OCI-LY7 (cell line): ENCODE measurements at regions not wholly inside any gene's neighbourhood (a gene's known extent, or its start where the extent isn't known, plus 50 kb on each side); places are given as distances from the start of the nearest gene placed in this dataset.

Source experiments
- BruUV-seq: library from RNA; stranded (reverse); fragments of 400-500 nt; replicated peaks from 2 replicates; lab custom pipeline; 2021; lab: Mats Ljungman, UMichigan
- CTCF ChIA-PET: fragments of 300-600 bp; sonication (Branson Sonifier 250); formaldehyde crosslinking; loops from one replicate; lab custom pipeline; 2022; ENCODE audit warnings: antibody characterized with exemption; ENCODE audit not compliant: unreplicated experiment; lab: Charles Lee
- POLR2A ChIA-PET: fragments of 300-600 bp; sonication (Branson Sonifier 250); formaldehyde crosslinking; loops from one replicate; lab custom pipeline; 2022; ENCODE audit warnings: antibody characterized with exemption; lab: Charles Lee
- DNase-seq: peaks from one replicate; pipeline ENCODE4 v3.0.0-alpha.2; 2015; ENCODE audit warnings: low spot score
- H2AFZ ChIP-seq: fragments of 200-600 bp; sonication (generic), shearing (Covaris generic); 2 replicates; pipeline ENCODE4 v1.6.1; 2014; ENCODE audit warnings: mild to moderate bottlenecking, antibody characterized with exemption, low read length, moderate library complexity
- H3K27ac ChIP-seq: fragments of 200-600 bp; sonication (generic); 2 replicates; pipeline ENCODE4 v1.5.1; 2014; ENCODE audit warnings: mixed run types, low read depth, mild to moderate bottlenecking, moderate library complexity, low read length, inconsistent platforms; ENCODE audit not compliant: poor library complexity, severe bottlenecking
- H3K36me3 ChIP-seq: fragments of 200-600 bp; sonication (generic); 2 replicates; pipeline ENCODE4 v1.6.1; 2014; ENCODE audit warnings: mild to moderate bottlenecking, antibody characterized with exemption, low read length, moderate library complexity, mixed read lengths; ENCODE audit not compliant: insufficient read depth
- H3K4me1 ChIP-seq: fragments of 200-600 bp; sonication (generic); 2 replicates; pipeline ENCODE4 v1.5.1; 2014; ENCODE audit warnings: mild to moderate bottlenecking, low read length; ENCODE audit not compliant: insufficient read depth, poor library complexity, severe bottlenecking
- H3K4me2 ChIP-seq: fragments of 200-600 bp; sonication (generic); 2 replicates; pipeline ENCODE4 v1.6.1; 2014; ENCODE audit warnings: mild to moderate bottlenecking, low read length
- H3K4me3 ChIP-seq: fragments of 200-600 bp; sonication (generic); 2 replicates; pipeline ENCODE4 v1.5.1; 2014; ENCODE audit warnings: mild to moderate bottlenecking, low read depth, low read length; ENCODE audit not compliant: poor library complexity, severe bottlenecking
- H3K79me2 ChIP-seq: fragments of 200-600 bp; sonication (generic); 2 replicates; pipeline ENCODE4 v1.6.1; 2016; ENCODE audit warnings: low read depth, mild to moderate bottlenecking, low read length, moderate library complexity, mixed read lengths; ENCODE audit not compliant: insufficient read depth
- H3K9me2 ChIP-seq: fragments of 200-600 bp; sonication (generic); 2 replicates; pipeline ENCODE4 v1.6.1; 2016; ENCODE audit warnings: mild to moderate bottlenecking, low read length, mixed read lengths; ENCODE audit not compliant: insufficient read depth
- H3K9me3 ChIP-seq: fragments of 200-600 bp; sonication (generic); 2 replicates; pipeline ENCODE4 v1.6.1; 2014; ENCODE audit warnings: mild to moderate bottlenecking, mixed run types, low read length, mixed read lengths
- H4K20me1 ChIP-seq: fragments of 200-600 bp; sonication (generic); 2 replicates; pipeline ENCODE4 v1.6.1; 2014; ENCODE audit warnings: mild to moderate bottlenecking, antibody characterized with exemption, low read length, moderate library complexity, mixed read lengths; ENCODE audit not compliant: insufficient read depth
- EZH2phosphoT487 ChIP-seq: fragments of 200-600 bp; sonication (generic); IDR thresholded peaks from 2 replicates; pipeline ENCODE4 v1.6.1; 2018; ENCODE audit warnings: low read depth, borderline replicate concordance, mild to moderate bottlenecking, mixed run types, antibody characterized with exemption, low read length, moderate library complexity, mixed read lengths
- intact Hi-C: fragments of 100-400 bp; cut with micrococcal nuclease; formaldehyde crosslinking; loops from one replicate; pipeline ENCODE4 v1.10.0; 2022; ENCODE audit not compliant: unreplicated experiment
- TF ChIP-seq, protein P1 (sequence below): fragments of 200-600 bp; sonication (generic); conservative IDR thresholded peaks from 2 replicates; pipeline ENCODE4 v1.5.1; 2014; ENCODE audit warnings: mild to moderate bottlenecking, antibody characterized with exemption, low read length, moderate library complexity, mixed read lengths

DNA sequence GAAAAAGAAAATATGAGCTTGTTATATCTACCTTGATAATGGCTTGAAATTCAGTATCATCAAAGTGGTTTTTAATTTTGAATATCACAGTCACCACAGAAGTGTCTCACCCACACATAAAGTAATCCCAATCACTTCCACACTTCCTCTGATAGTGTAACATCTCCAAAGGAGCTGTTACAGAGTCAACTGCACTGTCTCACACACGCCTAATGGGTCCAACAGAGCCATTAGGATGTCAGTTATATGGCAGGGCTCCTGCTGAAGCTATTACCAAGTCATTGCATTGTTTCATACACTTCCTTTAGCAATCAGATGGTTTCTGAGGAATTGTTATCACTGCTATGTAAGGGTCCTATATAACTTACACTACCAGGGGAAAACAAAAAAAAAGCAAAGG, 432.1 kb upstream of the TEX13C start:
- no peaks in the 10 kb centered on the region for H3K9me2 ChIP-seq
- no peaks in the 10 kb centered on the region for H3K79me2 ChIP-seq
- no peaks in the 10 kb centered on the region for H3K9me3 ChIP-seq
- TF ChIP-seq, protein P1, sequence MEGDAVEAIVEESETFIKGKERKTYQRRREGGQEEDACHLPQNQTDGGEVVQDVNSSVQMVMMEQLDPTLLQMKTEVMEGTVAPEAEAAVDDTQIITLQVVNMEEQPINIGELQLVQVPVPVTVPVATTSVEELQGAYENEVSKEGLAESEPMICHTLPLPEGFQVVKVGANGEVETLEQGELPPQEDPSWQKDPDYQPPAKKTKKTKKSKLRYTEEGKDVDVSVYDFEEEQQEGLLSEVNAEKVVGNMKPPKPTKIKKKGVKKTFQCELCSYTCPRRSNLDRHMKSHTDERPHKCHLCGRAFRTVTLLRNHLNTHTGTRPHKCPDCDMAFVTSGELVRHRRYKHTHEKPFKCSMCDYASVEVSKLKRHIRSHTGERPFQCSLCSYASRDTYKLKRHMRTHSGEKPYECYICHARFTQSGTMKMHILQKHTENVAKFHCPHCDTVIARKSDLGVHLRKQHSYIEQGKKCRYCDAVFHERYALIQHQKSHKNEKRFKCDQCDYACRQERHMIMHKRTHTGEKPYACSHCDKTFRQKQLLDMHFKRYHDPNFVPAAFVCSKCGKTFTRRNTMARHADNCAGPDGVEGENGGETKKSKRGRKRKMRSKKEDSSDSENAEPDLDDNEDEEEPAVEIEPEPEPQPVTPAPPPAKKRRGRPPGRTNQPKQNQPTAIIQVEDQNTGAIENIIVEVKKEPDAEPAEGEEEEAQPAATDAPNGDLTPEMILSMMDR = no peak
- TF ChIP-seq EZH2phosphoT487 = no peak
- CTCF ChIA-PET = no interaction called here
- BruUV-seq = no TSS peak
- H3K36me3 ChIP-seq = no peaks in the 10 kb centered on the region
- no peaks in the 10 kb centered on the region for H3K4me1 ChIP-seq
- H4K20me1 ChIP-seq = no peaks in the 10 kb centered on the region
- POLR2A ChIA-PET = no interaction called here
- H3K4me2 ChIP-seq = no peak overlapping the region
- no peak for DNase-seq
- intact Hi-C loops = no loop called here
- no peak overlapping the region for H2AFZ ChIP-seq
- H3K27ac ChIP-seq = no peak overlapping the region
- H3K4me3 ChIP-seq = no peak overlapping the region

DNA sequence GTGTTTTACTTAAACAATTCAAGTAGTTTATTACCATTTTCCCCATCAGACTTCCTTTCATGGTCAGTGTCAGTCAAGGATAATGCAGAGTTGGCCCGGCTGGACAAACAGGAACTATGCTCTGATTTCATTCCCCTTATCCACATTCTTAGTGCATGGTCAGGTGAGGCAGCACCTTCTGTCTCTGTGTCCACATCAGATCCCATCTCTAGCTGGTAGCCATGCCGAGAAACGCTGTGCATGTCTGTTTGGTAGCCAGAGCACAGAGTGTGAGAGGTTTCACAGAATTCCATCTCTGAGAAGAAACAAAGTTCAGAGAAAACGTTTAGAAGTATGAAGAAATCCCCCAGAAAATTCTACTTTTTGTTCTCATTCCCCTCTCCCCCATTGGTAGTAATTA, 423.7 kb upstream of the TEX13C start:
- no peak for DNase-seq
- Histone ChIP-seq H3K27ac (no peak overlapping the region), H3K9me3 (no peaks in the 10 kb centered on the region), H2AFZ (no peak overlapping the region), H3K4me1 (no peaks in the 10 kb centered on the region), H3K4me2 (no peak overlapping the region), H3K79me2 (no peaks in the 10 kb centered on the region), H3K9me2 (no peaks in the 10 kb centered on the region), H3K4me3 (no peak overlapping the region), H3K36me3 (no peaks in the 10 kb centered on the region), H4K20me1 (no peaks in the 10 kb centered on the region)
- TF ChIP-seq, protein P1 = no peak
- TF ChIP-seq EZH2phosphoT487 = no peak
- ChIA-PET CTCF (no interaction called here), POLR2A (no interaction called here)
- BruUV-seq = no TSS peak
- intact Hi-C loops = no loop called here

DNA sequence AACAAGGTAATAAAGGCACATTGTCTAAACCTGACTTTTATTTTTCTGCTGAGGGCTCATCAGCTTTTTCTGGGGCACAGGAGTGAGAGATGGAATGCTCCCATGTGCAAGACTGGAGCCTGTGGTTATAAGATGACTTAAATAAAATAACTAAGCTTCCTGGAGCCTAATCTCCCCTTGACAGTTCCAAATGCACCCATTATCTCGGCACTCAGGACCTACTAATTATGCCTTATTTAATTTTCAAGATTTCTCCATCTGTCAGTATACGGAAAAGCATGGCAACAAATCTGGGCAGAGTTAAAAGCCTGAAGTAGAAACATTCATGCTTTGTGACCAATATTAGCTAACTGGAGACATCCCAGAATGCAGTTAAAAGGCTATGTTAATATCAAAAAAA, 416.7 kb upstream of the TEX13C start:
- Histone ChIP-seq H3K36me3 (no peaks in the 10 kb centered on the region), H3K79me2 (no peaks in the 10 kb centered on the region), H2AFZ (no peak overlapping the region), H3K4me2 (no peak overlapping the region), H3K9me3 (no peaks in the 10 kb centered on the region), H3K4me3 (no peak overlapping the region), H3K9me2 (no peaks in the 10 kb centered on the region), H3K4me1 (no peaks in the 10 kb centered on the region), H4K20me1 (no peaks in the 10 kb centered on the region), H3K27ac (no peak overlapping the region)
- BruUV-seq = no TSS peak
- POLR2A ChIA-PET = no interaction called here
- TF ChIP-seq, protein P1 = no peak
- TF ChIP-seq EZH2phosphoT487 = no peak
- no peak for DNase-seq
- intact Hi-C loops = no loop called here
- CTCF ChIA-PET = no interaction called here
